HG02870 (cell line): ENCODE measurements at regions not wholly inside any gene's neighbourhood (a gene's known extent, or its start where the extent isn't known, plus 50 kb on each side); places are given as distances from the start of the nearest gene placed in this dataset.
"Not testable (repeated sequence)": the region's sequence is repeated elsewhere in the genome, so short reads cannot be mapped to it uniquely, and the experiment has no call there.

Experiments
- ATAC-seq: cut with Tn5 transposase; IDR thresholded peaks from one replicate; pipeline ENCODE4 v1.9.1; 2021; ENCODE audit warnings: mild to moderate bottlenecking, moderate library complexity; ENCODE audit not compliant: unreplicated experiment

- peak; percentile 93 for ATAC-seq
Observed at GRCh38 chr3:18237251-18238005, 187.7 kb downstream of the SATB1 start.

- ATAC-seq = no peak
Observed at GRCh38 chr3:18236726-18237125, 188.4 kb downstream of the SATB1 start.

- no peak for ATAC-seq
Observed at GRCh38 chr3:18234717-18235335, 190.3 kb downstream of the SATB1 start.

- no peak for ATAC-seq
Observed at GRCh38 chr3:18233987-18234716, 191.0 kb downstream of the SATB1 start.

GRCh38 chr3:18232317-18232716, 192.8 kb downstream of the SATB1 start:
- no peak for ATAC-seq

GRCh38 chr3:18228060-18228459, 197.1 kb downstream of the SATB1 start:
- ATAC-seq = no peak

- no peak for ATAC-seq
Observed at GRCh38 chr3:18225709-18226108, 199.4 kb downstream of the SATB1 start.

GRCh38 chr3:18224426-18224825, 200.7 kb downstream of the SATB1 start:
- no peak for ATAC-seq

- peak; percentile 26 for ATAC-seq
Observed at GRCh38 chr3:18223974-18224373, 201.2 kb downstream of the SATB1 start.

- ATAC-seq = peak; percentile 97
Observed at GRCh38 chr3:18223571-18223970, 201.6 kb downstream of the SATB1 start.

GRCh38 chr3:18222686-18223085, 202.5 kb downstream of the SATB1 start:
- ATAC-seq = no peak

- ATAC-seq = no peak
Observed at GRCh38 chr3:18217507-18218174, 207.5 kb downstream of the SATB1 start.

GRCh38 chr3:18216996-18217395, 208.1 kb downstream of the SATB1 start:
- no peak for ATAC-seq

GRCh38 chr3:18215639-18216038, 209.5 kb downstream of the SATB1 start:
- ATAC-seq = no peak

GRCh38 chr3:18211116-18211515, 214.0 kb downstream of the SATB1 start:
- no peak for ATAC-seq

GRCh38 chr3:18208856-18209255, 216.3 kb downstream of the SATB1 start:
- no peak for ATAC-seq

GRCh38 chr3:18208091-18208490, 217.0 kb downstream of the SATB1 start:
- ATAC-seq = no peak

- no peak for ATAC-seq
Observed at GRCh38 chr3:18207226-18207625, 217.9 kb downstream of the SATB1 start.

GRCh38 chr3:18205701-18206100, 219.4 kb downstream of the SATB1 start:
- ATAC-seq = not testable (repeated sequence)

- ATAC-seq = no peak
Observed at GRCh38 chr3:18201315-18201714, 223.8 kb downstream of the SATB1 start.

- no peak for ATAC-seq
Observed at GRCh38 chr3:18199757-18200156, 225.4 kb downstream of the SATB1 start.
